Anterior cingulate cortex (tissue), 58 donors: ENCODE measurements at regions not wholly inside any gene's neighbourhood (a gene's known extent, or its start where the extent isn't known, plus 50 kb on each side); places are given as distances from the start of the nearest gene placed in this dataset.
"Not testable (repeated sequence)": the region's sequence is repeated elsewhere in the genome, so short reads cannot be mapped to it uniquely, and the experiment has no call there.

Experiments
- DNase-seq, 58 donors: peaks; one replicate each; lab custom pipeline; 2025; lab: John Stamatoyannopoulos, UW

GRCh38 chr1:95509989-95510388, 276.0 kb downstream of the RWDD3 start:
- DNase-seq = peak in 25 of 58 donors; percentile 4 to 62 (median 18)

- DNase-seq = no peak
Measured at GRCh38 chr1:95512925-95513324, 278.9 kb downstream of the RWDD3 start.

GRCh38 chr1:95517506-95517905, 283.5 kb downstream of the RWDD3 start:
- DNase-seq = no peak

GRCh38 chr1:95518310-95518709, 284.3 kb downstream of the RWDD3 start:
- no peak for DNase-seq

- DNase-seq = no peak
Measured at GRCh38 chr1:95520390-95520789, 286.4 kb downstream of the RWDD3 start.

- DNase-seq = no peak
Measured at GRCh38 chr1:95532335-95532734, 298.3 kb downstream of the RWDD3 start.

GRCh38 chr1:95534985-95535384, 301.0 kb downstream of the RWDD3 start:
- DNase-seq = no peak

GRCh38 chr1:95535614-95536013, 301.6 kb downstream of the RWDD3 start:
- no peak for DNase-seq

- DNase-seq = no peak
Measured at GRCh38 chr1:95536501-95536900, 302.5 kb downstream of the RWDD3 start.

GRCh38 chr1:95537176-95537575, 303.2 kb downstream of the RWDD3 start:
- peak in 3 of 58 donors; percentile 6 to 49 (median 31) for DNase-seq

GRCh38 chr1:95538242-95538641, 304.2 kb downstream of the RWDD3 start:
- not testable (repeated sequence) for DNase-seq

GRCh38 chr1:95542936-95543335, 308.9 kb downstream of the RWDD3 start:
- DNase-seq = no peak

GRCh38 chr1:95547005-95547404, 313.0 kb downstream of the RWDD3 start:
- no peak for DNase-seq

- DNase-seq = no peak
Measured at GRCh38 chr1:95548211-95548610, 314.2 kb downstream of the RWDD3 start.

- DNase-seq = no peak
Measured at GRCh38 chr1:95551201-95551600, 317.2 kb downstream of the RWDD3 start.

- DNase-seq = no peak
Measured at GRCh38 chr1:95553595-95553994, 319.6 kb downstream of the RWDD3 start.

- no peak for DNase-seq
Measured at GRCh38 chr1:95554408-95554807, 320.4 kb downstream of the RWDD3 start.

GRCh38 chr1:95558791-95559190, 324.8 kb downstream of the RWDD3 start:
- DNase-seq = no peak

- no peak for DNase-seq
Measured at GRCh38 chr1:95561346-95561745, 327.3 kb downstream of the RWDD3 start.

GRCh38 chr1:95562230-95562629, 328.2 kb downstream of the RWDD3 start:
- no peak for DNase-seq

- no peak for DNase-seq
Measured at GRCh38 chr1:95572002-95572401, 338.0 kb downstream of the RWDD3 start.

GRCh38 chr1:95572962-95573361, 339.0 kb downstream of the RWDD3 start:
- no peak for DNase-seq

GRCh38 chr1:95575291-95575690, 341.3 kb downstream of the RWDD3 start:
- no peak for DNase-seq
